Left ventricle myocardium inferior (tissue), 1 donor: ENCODE measurements at regions not wholly inside any gene's neighbourhood (a gene's known extent, or its start where the extent isn't known, plus 50 kb on each side); places are given as distances from the start of the nearest gene placed in this dataset.

ENCODE experiments used
- DNase-seq: peaks from one replicate; pipeline ENCODE4 v3.0.0-alpha.2; 2020
- H3K27ac ChIP-seq: fragments of 200-600 bp; replicated peaks from 2 replicates; pipeline ENCODE4 v1.8.0; 2021
- H3K27me3 ChIP-seq: fragments of 200-600 bp; 2 replicates; pipeline ENCODE4 v1.8.0; 2021; ENCODE audit warnings: low read depth
- H3K36me3 ChIP-seq: fragments of 200-600 bp; 2 replicates; pipeline ENCODE4 v1.8.0; 2021
- H3K4me1 ChIP-seq: fragments of 200-600 bp; 2 replicates; pipeline ENCODE4 v1.8.0; 2021
- H3K4me3 ChIP-seq: fragments of 200-600 bp; 2 replicates; pipeline ENCODE4 v1.8.0; 2021; ENCODE audit warnings: mild to moderate bottlenecking, moderate library complexity
- H3K9me3 ChIP-seq: fragments of 200-600 bp; replicated peaks from 2 replicates; pipeline ENCODE4 v1.8.0; 2021
- intact Hi-C: fragments of 100-400 bp; cut with micrococcal nuclease; formaldehyde crosslinking; loops from one replicate; pipeline ENCODE4 v1.11.0; 2022
- TF ChIP-seq, protein P1 (sequence below): fragments of 200-600 bp; IDR thresholded peaks from 2 replicates; pipeline ENCODE4 v1.8.0; 2021; ENCODE audit warnings: antibody characterized with exemption, mild to moderate bottlenecking, borderline replicate concordance
- donor health status: DM: no; HTN: yes; CAD: no; lungs with severe emphysema.

DNA sequence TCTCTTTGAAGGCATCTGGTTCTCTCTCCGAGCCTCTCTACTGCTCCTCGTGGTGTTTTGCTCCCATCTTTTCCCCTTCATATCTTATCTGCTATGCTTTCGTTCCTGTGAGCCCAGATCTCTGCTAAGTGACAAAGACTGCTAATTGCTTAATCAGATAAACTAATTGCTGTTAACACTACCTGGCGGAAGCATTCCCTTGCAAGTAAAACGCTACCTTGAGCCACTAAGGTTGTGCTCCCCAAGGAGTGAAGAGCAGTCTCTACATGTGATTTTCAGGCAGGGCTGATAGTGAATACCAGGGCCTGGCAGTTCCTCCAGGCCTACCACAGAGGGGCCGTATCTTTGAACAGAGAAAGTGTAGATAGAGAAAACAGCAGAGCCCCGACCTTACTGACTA, 244.0 kb upstream of the GATB start:
- Histone ChIP-seq H3K27me3 (no peaks in the 10 kb centered on the region), H3K9me3 (no peaks in the 10 kb centered on the region), H3K27ac (no peak overlapping the region), H3K4me3 (no peak overlapping the region), H3K4me1 (peaks cover 3% of the 10 kb centered on the region), H3K36me3 (no peaks in the 10 kb centered on the region)
- no peak for DNase-seq
- intact Hi-C loops = loop anchor here (5.0 kb wide), 1 partner anchor 1798 kb away; no protein-coding TSS in a partner anchor
- TF ChIP-seq, protein P1, sequence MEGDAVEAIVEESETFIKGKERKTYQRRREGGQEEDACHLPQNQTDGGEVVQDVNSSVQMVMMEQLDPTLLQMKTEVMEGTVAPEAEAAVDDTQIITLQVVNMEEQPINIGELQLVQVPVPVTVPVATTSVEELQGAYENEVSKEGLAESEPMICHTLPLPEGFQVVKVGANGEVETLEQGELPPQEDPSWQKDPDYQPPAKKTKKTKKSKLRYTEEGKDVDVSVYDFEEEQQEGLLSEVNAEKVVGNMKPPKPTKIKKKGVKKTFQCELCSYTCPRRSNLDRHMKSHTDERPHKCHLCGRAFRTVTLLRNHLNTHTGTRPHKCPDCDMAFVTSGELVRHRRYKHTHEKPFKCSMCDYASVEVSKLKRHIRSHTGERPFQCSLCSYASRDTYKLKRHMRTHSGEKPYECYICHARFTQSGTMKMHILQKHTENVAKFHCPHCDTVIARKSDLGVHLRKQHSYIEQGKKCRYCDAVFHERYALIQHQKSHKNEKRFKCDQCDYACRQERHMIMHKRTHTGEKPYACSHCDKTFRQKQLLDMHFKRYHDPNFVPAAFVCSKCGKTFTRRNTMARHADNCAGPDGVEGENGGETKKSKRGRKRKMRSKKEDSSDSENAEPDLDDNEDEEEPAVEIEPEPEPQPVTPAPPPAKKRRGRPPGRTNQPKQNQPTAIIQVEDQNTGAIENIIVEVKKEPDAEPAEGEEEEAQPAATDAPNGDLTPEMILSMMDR = no peak

DNA sequence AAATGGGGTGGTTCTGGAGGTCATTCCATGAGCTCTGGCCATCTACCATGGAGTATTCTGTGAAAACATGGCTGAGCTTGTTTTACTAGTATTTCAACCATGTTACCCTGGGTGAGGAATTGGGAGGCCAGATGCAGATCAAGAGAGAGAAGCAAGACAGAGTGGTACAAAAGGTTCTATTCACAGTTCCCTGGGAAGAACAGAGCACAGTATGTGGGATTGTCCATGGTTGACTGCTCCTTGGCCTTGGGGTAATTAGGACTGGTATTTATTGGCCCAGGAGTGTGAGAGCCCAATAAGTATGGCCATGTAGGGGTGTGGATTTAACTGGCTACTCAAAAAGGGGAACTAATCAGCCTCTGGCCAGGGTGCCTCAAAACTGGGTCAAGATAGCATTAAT, 239.7 kb upstream of the GATB start:
- Histone ChIP-seq H3K4me3 (no peak overlapping the region), H3K4me1 (peaks cover 5% of the 10 kb centered on the region), H3K36me3 (no peaks in the 10 kb centered on the region), H3K27ac (no peak overlapping the region), H3K9me3 (no peaks in the 10 kb centered on the region), H3K27me3 (no peaks in the 10 kb centered on the region)
- no peak for DNase-seq
- TF ChIP-seq, protein P1 = no peak
- intact Hi-C loops = no loop called here

DNA sequence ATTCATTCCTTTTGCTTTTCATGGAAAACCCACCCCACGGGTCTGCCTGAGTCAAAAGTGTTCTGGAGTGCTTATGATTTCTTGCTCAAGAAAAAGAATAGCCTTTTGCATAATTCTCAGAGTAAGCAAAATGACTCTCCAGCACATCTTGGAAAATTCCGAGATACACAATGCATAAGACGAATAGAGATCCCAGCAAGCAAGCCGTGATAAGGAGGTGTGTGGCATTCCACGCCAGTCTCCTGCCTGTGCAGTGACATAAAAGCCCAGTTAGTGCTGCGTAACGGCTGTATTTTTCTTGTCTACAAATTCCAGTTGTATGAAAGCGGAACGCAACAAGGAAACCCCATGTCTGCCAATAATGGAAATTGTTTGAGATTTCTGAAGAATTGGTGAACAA, 237.9 kb upstream of the GATB start:
- Histone ChIP-seq H3K4me3 (no peak overlapping the region), H3K4me1 (peaks cover 5% of the 10 kb centered on the region), H3K36me3 (no peaks in the 10 kb centered on the region), H3K9me3 (no peaks in the 10 kb centered on the region), H3K27ac (no peak overlapping the region), H3K27me3 (no peaks in the 10 kb centered on the region)
- intact Hi-C loops = no loop called here
- no peak for DNase-seq
- TF ChIP-seq, protein P1 = no peak

DNA sequence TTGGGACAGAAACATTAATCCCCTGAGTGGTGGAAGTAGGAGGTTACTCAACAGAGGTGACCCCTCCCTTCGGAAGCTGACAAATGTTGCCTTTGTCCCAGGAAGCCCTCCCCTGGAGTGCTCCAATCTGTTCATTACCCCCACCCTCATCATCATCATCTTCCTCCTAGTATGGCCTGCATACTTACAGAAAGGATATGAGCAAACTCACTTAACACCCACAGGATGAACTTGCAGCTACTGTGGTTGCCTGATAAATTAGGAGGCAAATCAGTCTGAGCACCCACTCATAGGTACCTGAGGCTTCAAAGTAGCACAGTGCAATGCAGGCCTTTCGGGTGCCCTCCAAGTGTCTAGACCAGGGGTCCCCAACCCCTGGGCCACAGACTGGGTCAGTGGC, 236.7 kb upstream of the GATB start:
- H3K4me3 ChIP-seq = no peak overlapping the region
- no peaks in the 10 kb centered on the region for H3K36me3 ChIP-seq
- peaks cover 8% of the 10 kb centered on the region for H3K4me1 ChIP-seq
- no peaks in the 10 kb centered on the region for H3K9me3 ChIP-seq
- intact Hi-C loops = no loop called here
- no peak for DNase-seq
- no peaks in the 10 kb centered on the region for H3K27me3 ChIP-seq
- no peak overlapping the region for H3K27ac ChIP-seq
- TF ChIP-seq, protein P1 = no peak

DNA sequence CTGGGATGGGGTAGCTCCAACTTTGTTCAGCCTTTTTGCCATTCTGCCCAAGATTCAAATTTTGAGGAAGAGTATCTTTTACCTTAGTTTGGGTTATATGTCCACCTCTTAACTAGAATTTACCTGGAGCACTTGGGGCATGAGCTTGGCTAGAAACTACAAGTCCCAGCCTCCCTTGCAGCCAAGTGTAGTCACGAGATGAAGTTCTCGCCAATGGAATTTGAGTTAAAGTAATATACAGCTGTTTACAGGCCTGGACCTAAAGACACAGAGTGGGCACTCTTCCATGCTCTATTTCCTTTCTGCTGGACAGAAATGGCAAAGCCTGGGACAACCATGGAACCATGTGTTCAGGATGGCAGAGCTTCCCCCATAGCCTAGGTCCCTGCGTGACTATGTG, 233.6 kb upstream of the GATB start:
- Histone ChIP-seq H3K4me3 (no peak overlapping the region), H3K36me3 (no peaks in the 10 kb centered on the region), H3K9me3 (no peaks in the 10 kb centered on the region), H3K27ac (no peak overlapping the region), H3K4me1 (peaks cover 26% of the 10 kb centered on the region), H3K27me3 (no peaks in the 10 kb centered on the region)
- intact Hi-C loops = no loop called here
- TF ChIP-seq, protein P1 = no peak
- DNase-seq = no peak

DNA sequence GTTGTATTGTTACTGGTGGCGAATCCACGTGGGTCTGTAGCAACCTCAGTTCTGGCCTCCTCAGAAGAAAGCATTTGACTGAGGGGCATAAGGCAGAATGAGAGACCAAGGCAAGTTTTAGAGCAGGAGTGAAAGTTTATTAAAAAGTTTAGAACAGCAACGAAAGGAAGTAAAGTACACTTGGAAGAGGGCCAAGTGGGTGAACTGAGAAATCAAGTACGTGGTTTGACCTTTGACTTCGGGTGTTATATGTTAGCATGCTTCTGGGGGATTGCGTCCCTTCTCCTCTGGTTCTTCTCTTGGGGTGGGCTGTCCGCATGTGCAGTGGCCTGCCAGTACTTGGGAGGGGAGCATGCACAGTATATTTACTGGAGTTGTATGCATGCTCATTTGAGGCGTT, 232.7 kb upstream of the GATB start:
- H3K27me3 ChIP-seq = no peaks in the 10 kb centered on the region
- no peak overlapping the region for H3K27ac ChIP-seq
- intact Hi-C loops = no loop called here
- DNase-seq = no peak
- H3K4me3 ChIP-seq = no peak overlapping the region
- TF ChIP-seq, protein P1 = no peak
- H3K9me3 ChIP-seq = no peaks in the 10 kb centered on the region
- no peaks in the 10 kb centered on the region for H3K36me3 ChIP-seq
- peaks cover 25% of the 10 kb centered on the region for H3K4me1 ChIP-seq
